ENCODE measurements at regions not wholly inside any gene's neighbourhood (a gene's known extent, or its start where the extent isn't known, plus 50 kb on each side); places are given as distances from the start of the nearest gene placed in this dataset.

GRCh38 chr9:26394025-26394424 lies 498.6 kb downstream of the CAAP1 start:
- DNase-seq (ENCODE audit: low spot score), result no peak

DNA sequence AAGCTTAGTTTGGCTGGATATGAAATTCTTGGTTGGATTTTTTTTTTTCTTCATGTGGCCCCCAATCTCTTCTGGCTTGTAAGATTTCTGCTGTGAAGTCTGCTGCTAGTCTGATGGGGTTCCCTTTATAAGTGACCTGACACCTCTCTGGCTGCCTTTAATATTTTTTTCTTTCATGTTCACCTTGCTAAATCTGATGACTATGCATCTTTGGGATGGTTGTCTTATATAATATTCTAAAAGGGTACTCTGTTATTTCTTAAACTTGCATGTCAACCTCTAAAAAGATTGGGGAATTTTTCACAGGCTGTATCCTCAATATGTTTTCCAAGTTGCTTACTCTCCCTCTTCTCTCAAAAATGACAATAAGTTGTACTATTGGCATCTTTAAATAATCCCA lies 500.0 kb downstream of the CAAP1 start:
- DNase-seq (ENCODE audit: low spot score), result no peak

DNA sequence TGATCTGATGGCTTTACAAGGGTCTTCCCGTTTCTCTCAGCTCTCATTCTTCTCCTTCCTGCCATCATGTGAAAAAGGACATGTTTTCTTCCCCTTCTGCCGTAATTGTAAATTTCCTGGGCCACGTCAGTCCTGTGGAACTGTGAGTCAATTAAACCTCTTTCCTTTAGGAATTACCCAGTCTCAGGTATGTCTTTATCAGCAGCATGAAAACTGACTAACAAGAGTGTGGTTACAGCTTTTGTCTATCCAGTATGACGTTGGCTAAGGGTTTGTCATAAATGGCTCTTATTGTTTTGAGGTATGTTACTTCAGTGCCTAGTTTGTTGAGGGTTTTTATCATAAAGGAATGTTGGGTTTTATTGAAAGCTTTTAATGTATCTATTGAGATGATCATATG lies 501.6 kb downstream of the CAAP1 start:
- no peak for DNase-seq (ENCODE audit: low spot score)

DNA sequence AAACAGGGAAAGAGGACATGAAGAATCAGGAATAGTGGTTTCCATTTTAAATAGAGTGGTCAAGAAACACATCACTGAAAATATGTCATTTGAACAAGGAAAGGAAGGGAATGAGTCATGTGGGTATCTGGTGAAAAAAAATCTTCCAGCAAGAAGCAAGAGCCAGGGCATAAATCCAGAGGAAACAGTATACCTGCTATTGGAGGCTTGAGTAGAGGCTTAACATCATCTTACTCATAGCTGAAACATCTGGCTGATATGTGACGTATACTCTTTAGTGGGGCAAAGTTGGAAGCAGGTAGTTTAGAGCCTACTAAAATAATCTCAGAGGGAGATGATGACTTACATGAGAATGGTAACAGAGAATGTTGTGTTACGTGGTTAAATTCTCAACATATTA lies 517.2 kb downstream of the CAAP1 start:
- no peak for DNase-seq (ENCODE audit: low spot score)

DNA sequence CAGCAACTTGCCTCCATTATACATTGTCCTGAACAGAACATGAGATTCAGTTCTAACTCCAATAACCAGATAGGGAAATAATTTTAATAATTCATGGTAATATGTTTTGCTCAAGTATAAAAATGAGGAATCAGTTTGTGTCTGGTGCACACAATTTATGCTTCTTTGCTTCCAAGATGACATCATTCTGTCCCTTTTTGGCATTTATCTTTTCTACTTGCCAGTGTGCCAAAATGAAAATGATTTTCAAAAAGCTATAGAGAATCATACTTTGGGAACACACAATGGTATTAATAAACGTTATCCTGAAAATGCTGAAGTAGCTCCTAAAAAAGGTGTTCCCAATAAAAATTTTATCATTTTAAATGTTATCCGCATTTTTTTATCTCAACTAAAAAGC lies 519.0 kb downstream of the CAAP1 start:
- DNase-seq (ENCODE audit: low spot score), result no peak

DNA sequence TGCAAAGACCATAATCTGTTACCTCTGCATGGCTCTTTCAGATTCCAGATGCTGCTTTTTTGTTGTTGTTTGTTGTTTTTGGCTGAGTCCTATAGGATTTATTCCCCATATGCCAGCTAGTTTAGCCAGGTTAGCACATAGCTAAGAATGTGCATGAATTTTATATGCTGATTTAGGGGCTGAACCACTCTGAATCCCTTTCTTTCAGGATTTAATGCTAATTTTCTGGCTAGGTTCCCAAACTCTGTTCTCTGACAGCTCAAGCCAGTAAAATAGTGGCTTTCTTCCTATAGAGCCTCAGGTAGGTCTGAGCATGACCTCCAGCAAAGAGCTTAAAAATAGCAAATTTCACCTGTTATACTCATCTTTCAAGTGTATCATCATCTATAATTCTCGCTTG lies 521.4 kb downstream of the CAAP1 start:
- DNase-seq (ENCODE audit: low spot score), result no peak

- DNase-seq (ENCODE audit: low spot score), result no peak
Measured at GRCh38 chr9:26369093-26369492, 523.5 kb downstream of the CAAP1 start.

GRCh38 chr9:26368241-26368640 lies 524.4 kb downstream of the CAAP1 start:
- no peak for DNase-seq (ENCODE audit: low spot score)

- no peak for DNase-seq (ENCODE audit: low spot score)
Measured at GRCh38 chr9:26361010-26361409, 531.6 kb downstream of the CAAP1 start.

DNA sequence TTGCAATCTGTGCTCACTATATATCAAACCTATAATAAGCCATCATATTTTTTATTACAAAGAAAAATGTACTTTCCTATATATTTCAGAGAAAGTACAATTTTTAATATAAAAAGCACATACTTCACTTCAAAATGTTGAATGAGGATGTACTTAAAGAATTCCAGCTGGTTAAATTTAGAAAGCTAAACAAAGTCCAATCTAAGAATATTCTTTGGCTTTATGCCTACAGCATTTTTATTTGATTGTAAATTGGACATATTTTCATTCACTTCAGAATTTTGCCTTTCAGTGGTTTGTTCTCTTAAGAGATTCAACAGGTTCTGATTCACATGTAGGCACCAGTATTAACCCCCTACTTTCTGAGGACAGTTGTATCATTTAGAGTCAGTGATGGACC lies 533.8 kb downstream of the CAAP1 start:
- no peak for DNase-seq (ENCODE audit: low spot score)

DNA sequence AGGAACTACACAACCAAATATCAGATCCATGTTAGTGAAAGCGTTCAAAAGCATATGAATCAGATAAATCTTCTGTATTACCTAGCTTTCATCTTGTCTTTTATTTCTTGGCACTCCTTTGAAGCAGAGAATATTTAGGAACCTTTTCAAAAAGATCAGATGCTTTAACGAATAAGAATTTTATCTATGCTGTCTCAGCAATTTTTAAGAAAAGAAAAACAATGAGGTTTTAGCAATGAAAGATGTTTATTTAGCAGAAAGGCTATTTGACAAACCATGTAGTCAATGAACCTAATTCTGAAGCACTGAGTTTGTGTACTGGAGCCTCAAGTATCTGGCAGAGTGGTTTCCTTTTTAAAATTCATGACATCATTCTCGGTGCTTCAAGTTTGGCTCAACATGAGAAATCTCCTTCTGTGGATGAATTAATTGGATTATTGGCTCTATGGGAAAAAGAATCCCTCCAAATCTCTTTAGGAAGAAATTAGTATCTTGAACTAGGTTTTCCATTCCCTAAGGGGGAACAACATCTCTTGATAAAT lies 534.7 kb downstream of the CAAP1 start:
- no peak for DNase-seq (ENCODE audit: low spot score)

- no peak for DNase-seq (ENCODE audit: low spot score)
Measured at GRCh38 chr9:26356491-26356890, 536.1 kb downstream of the CAAP1 start.

DNA sequence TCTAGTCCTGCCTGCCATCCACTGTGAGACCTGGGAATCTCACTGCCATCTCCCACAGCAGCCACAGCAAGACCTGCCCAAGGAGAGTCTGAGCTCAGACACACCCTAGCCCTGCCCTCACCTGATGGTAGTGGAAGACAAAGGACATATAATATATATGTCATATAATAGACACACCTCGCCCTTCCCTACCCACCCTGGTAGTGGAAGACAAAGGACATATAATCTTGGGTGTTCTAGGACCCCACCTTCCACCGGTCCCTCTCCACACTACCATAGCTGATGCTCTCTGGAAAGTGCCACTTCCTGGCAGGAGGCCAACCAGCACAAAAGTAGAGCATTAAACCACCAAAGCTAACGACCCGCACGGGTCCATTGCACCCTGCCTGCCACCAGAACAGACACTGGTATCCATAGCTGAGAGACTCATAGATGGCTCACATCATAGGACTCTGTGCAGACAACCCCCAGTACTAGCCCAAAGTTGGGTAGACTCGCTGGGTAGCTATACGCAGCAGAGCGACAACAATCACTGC lies 545.6 kb downstream of the CAAP1 start:
- no peak for DNase-seq (ENCODE audit: low spot score)

- no peak for DNase-seq (ENCODE audit: low spot score)
Measured at GRCh38 chr9:26341545-26341944, 551.1 kb downstream of the CAAP1 start.

DNA sequence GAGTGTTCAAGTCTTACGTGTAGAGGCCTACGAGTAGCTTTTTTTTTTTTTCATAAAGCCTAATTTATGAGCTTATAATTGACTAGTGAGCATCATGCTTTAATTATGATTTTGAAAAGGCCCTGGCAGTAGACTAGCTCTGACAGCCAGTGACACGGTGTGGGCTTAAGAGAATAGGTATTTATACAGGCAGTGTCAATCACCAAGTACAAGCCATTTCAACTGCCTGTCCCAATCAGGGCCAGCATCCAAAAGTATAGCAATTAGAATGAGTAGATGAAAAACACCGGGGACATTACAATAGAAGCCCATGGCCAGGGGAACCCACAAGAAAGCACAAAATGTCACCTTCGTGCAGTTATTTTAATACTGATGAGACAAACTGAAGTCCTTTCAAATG lies 552.8 kb downstream of the CAAP1 start:
- no peak for DNase-seq (ENCODE audit: low spot score)

DNA sequence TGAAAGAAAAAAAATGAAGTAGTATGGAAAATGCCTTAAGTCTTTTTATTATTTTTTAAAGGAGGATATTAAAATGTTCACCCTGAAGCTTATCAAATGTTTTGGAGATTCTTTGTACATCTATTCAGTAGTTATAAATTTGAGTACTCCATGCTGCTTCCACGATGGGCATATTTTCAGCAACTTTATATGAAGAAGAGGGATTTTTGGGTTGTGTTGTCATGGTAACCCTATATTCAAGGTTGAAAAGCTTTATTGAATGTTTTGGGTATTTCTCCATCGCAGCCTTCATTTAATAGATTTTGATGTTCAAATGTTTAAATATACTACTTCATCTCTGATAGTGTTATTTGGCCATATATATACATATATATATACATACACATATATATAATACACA lies 557.5 kb downstream of the CAAP1 start:
- DNase-seq (ENCODE audit: low spot score), result no peak

DNA sequence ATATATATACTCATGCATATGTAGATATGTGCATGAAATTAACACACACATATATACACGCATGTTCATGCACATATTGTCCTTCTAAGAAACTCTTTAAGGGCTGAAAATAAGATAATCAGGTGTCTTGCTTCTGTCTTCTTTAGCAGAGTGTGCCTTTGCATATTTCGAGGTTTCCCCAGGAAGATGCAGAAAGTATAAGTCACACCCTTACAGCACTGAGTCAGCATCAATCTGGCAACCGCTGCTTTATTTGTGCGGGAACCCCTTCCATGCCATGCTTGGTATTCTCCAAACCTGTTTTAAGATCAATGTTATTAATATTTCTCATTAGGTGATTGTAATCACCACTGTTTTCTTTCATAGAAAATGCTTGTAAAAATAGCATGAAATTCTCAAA lies 557.9 kb downstream of the CAAP1 start:
- no peak for DNase-seq (ENCODE audit: low spot score)

DNA sequence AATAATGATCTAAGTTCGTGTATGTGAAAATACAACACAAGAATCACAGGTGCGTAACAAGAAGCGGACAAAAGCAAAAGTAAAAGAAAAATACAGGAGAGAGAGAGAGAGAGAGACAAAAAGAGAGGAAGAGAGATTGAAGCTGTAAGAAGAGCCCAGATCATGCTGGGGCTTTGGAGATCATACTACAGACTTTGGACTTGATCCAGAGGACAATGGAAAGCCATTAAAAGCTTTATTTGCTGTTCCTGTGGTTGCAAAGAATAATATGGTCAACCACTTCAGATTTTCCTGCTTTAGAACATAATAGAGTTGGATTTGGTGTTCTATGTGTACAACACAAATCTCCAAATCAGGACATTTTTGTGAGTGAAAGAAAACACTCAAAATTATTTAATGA lies 561.4 kb downstream of the CAAP1 start:
- no peak for DNase-seq (ENCODE audit: low spot score)

DNA sequence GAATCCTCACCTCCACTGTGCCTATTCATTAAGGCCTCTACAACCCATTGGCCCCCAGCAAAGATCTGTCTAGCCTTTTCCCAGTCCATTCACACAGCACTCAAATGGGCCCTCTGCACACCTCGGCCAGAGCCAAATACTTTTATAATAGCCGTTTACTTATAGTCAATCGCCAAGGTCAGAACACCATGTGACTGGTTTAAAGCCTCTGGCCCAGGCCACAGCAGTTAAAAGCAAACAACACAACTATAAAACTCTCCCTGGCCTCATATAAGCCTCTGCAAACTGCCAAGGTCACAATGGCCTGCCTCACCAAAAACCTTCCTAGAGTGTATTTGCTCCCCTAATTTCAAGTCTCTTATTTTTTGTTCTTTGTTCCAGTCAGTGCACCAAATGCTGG lies 562.6 kb downstream of the CAAP1 start:
- no peak for DNase-seq (ENCODE audit: low spot score)

DNA sequence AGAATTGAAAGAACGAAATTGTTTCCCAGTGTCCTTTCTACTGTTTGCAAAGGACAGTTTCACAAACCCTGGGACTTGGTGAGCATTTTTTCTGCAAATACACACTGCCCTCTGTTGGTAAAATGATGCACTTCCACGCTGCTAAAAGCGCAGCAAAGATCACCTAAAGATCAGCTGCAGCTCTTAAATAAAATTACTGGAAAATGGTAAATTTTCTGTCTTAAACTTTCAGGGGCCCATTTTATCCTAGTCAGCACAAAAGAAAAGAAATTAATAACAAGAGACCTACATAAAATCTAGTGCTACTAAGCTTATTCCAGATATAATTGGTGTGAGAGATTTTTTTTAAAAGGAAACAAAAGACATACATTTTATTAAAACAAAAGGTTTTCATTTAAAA lies 566.0 kb downstream of the CAAP1 start:
- peak; percentile 39 for DNase-seq (ENCODE audit: low spot score)

DNA sequence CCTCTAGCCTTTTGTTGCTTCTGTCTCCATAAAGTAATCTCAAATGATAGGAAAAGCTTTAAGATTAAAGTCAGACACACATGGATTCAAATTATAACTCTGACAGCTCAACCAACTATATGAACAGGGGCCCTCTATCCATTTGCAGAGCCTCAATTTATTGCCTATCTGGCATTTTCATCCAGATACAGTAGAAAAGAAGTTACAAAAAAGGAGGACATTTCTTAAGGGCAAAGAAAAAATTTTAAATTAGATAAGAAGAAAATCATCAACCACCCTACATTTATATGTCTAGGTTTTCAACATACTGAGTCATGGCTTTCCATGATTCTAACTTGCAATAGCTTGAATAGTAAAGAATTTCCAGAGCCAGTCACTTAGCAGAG lies 567.2 kb downstream of the CAAP1 start:
- no peak for DNase-seq (ENCODE audit: low spot score)

GRCh38 chr9:26324786-26325443 lies 567.7 kb downstream of the CAAP1 start:
- no peak for DNase-seq (ENCODE audit: low spot score)

- no peak for DNase-seq (ENCODE audit: low spot score)
Measured at GRCh38 chr9:26321935-26322334, 570.7 kb downstream of the CAAP1 start.

GRCh38 chr9:26319859-26320258 lies 572.7 kb downstream of the CAAP1 start:
- no peak for DNase-seq (ENCODE audit: low spot score)

All from SW480 (cell line).